ENCODE measurements at regions not wholly inside any gene's neighbourhood (a gene's known extent, or its start where the extent isn't known, plus 50 kb on each side); places are given as distances from the start of the nearest gene placed in this dataset.

- Histone ChIP-seq H3K4me3 (replicated peaks in 1 of 3; ENCODE audit: insufficient read depth in 1 of 3, low read depth in 2 of 3, low read length in 3 of 3) (no peak overlapping the region), H3K4me2 (ENCODE audit: low read depth, low read length) (no peak overlapping the region), H4K20me1 (ENCODE audit: insufficient read depth, low read length) (no peaks in the 10 kb centered on the region), H3K36me3 (replicated peaks in 1 of 2; ENCODE audit: control insufficient read depth in 1 of 2, insufficient read depth in 2 of 2, low read length in 2 of 2) (no peaks in the 10 kb centered on the region), H3K4me1 (ENCODE audit: insufficient read depth, low read length) (no peaks in the 10 kb centered on the region), H3K27me3 (ENCODE audit: control insufficient read depth in 1 of 2, insufficient read depth in 2 of 2, low read length in 2 of 2) (no peaks in the 10 kb centered on the region), H3K9ac (ENCODE audit: insufficient read depth, low read depth, low read length) (no peak overlapping the region), H2AFZ (ENCODE audit: low read length) (no peak overlapping the region), H3K9me3 (ENCODE audit: low read length) (peaks cover 8% of the 10 kb centered on the region; the same call in 1 of the 2 replicates), H3K27ac (ENCODE audit: extremely low read length, insufficient read depth, low read length) (no peak overlapping the region), H3K79me2 (ENCODE audit: insufficient read depth, low read length) (no peaks in the 10 kb centered on the region)
- in situ Hi-C loops (cut with HindIII; ENCODE audit: extremely low pct_ligation_motif_present, low pct_unique_long_range_greater_than_20kb): no loop called here
- ATAC-seq (no peak), DNase-seq (ENCODE audit: low spot score) (no peak), FAIRE-seq (no peak)
- WGBS (ENCODE audit: low lambda C conversion rate): 37% methylated on average over 5 of the region's 5 CpGs
- POLR2A ChIA-PET: no interaction called here
- intact Hi-C loops (cut with micrococcal nuclease; ENCODE audit: unreplicated experiment): no loop called here
- no TSS peak for BruUV-seq (replicated peaks)
- TF ChIP-seq, protein P1, sequence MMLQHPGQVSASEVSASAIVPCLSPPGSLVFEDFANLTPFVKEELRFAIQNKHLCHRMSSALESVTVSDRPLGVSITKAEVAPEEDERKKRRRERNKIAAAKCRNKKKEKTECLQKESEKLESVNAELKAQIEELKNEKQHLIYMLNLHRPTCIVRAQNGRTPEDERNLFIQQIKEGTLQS (CRISPR knock-in tag; IDR thresholded peaks at IDR 0.05): no peak
- no peak for TF ChIP-seq CENPT (CRISPR knock-in tag; IDR thresholded peaks at IDR 0.05; ENCODE audit: low read depth)
- no peak for TF ChIP-seq ZNF567 (CRISPR knock-in tag; IDR thresholded peaks at IDR 0.05; ENCODE audit: borderline replicate concordance)
- no peak for TF ChIP-seq PCBP2 (optimal IDR thresholded peaks at IDR 0.05; ENCODE audit: low read depth, low read length, poor library complexity, severe bottlenecking)
- no peak for TF ChIP-seq ZNF781 (CRISPR knock-in tag; IDR thresholded peaks at IDR 0.05; ENCODE audit: borderline replicate concordance, not compliant biosample characterization)
- no peak for TF ChIP-seq SMAD3 (CRISPR knock-in tag; IDR thresholded peaks at IDR 0.05)
- TF ChIP-seq, protein P2, sequence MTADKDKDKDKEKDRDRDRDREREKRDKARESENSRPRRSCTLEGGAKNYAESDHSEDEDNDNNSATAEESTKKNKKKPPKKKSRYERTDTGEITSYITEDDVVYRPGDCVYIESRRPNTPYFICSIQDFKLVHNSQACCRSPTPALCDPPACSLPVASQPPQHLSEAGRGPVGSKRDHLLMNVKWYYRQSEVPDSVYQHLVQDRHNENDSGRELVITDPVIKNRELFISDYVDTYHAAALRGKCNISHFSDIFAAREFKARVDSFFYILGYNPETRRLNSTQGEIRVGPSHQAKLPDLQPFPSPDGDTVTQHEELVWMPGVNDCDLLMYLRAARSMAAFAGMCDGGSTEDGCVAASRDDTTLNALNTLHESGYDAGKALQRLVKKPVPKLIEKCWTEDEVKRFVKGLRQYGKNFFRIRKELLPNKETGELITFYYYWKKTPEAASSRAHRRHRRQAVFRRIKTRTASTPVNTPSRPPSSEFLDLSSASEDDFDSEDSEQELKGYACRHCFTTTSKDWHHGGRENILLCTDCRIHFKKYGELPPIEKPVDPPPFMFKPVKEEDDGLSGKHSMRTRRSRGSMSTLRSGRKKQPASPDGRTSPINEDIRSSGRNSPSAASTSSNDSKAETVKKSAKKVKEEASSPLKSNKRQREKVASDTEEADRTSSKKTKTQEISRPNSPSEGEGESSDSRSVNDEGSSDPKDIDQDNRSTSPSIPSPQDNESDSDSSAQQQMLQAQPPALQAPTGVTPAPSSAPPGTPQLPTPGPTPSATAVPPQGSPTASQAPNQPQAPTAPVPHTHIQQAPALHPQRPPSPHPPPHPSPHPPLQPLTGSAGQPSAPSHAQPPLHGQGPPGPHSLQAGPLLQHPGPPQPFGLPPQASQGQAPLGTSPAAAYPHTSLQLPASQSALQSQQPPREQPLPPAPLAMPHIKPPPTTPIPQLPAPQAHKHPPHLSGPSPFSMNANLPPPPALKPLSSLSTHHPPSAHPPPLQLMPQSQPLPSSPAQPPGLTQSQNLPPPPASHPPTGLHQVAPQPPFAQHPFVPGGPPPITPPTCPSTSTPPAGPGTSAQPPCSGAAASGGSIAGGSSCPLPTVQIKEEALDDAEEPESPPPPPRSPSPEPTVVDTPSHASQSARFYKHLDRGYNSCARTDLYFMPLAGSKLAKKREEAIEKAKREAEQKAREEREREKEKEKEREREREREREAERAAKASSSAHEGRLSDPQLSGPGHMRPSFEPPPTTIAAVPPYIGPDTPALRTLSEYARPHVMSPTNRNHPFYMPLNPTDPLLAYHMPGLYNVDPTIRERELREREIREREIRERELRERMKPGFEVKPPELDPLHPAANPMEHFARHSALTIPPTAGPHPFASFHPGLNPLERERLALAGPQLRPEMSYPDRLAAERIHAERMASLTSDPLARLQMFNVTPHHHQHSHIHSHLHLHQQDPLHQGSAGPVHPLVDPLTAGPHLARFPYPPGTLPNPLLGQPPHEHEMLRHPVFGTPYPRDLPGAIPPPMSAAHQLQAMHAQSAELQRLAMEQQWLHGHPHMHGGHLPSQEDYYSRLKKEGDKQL (CRISPR knock-in tag; IDR thresholded peaks at IDR 0.05; ENCODE audit: low read depth): no peak
- no peak for TF ChIP-seq ZNF770 (CRISPR knock-in tag; IDR thresholded peaks at IDR 0.05)
- TF ChIP-seq JUNB (CRISPR knock-in tag; IDR thresholded peaks at IDR 0.05; ENCODE audit: borderline replicate concordance): no peak
- TF ChIP-seq, protein P3, sequence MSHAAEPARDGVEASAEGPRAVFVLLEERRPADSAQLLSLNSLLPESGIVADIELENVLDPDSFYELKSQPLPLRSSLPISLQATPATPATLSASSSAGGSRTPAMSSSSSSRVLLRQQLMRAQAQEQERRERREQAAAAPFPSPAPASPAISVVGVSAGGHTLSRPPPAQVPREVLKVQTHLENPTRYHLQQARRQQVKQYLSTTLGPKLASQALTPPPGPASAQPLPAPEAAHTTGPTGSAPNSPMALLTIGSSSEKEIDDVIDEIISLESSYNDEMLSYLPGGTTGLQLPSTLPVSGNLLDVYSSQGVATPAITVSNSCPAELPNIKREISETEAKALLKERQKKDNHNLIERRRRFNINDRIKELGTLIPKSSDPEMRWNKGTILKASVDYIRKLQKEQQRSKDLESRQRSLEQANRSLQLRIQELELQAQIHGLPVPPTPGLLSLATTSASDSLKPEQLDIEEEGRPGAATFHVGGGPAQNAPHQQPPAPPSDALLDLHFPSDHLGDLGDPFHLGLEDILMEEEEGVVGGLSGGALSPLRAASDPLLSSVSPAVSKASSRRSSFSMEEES (CRISPR knock-in tag; IDR thresholded peaks at IDR 0.05): no peak
- TF ChIP-seq ZBTB42 (CRISPR knock-in tag; IDR thresholded peaks at IDR 0.05): no peak
- CTCF ChIA-PET (ENCODE audit: low intra/inter-chr PET ratio, low total read pairs): no interaction called here
These were observed 692.8 kb upstream of the CDH18 start for GRCh38 chr5:20680718-20681302.
